ENCODE measurements at regions not wholly inside any gene's neighbourhood (a gene's known extent, or its start where the extent isn't known, plus 50 kb on each side); places are given as distances from the start of the nearest gene placed in this dataset.

- no peaks in the 10 kb centered on the region for H3K9me3 ChIP-seq (ENCODE audit: control insufficient read depth, insufficient read depth, low read length)
- ChIA-PET POLR2A (no interaction called here), CTCF (no interaction called here)
- DNase-seq (ENCODE audit: low read depth, low spot score): no peak
- H3K27ac ChIP-seq (ENCODE audit: low read depth, low read length): no peak overlapping the region
- no peak overlapping the region for H3K4me3 ChIP-seq (ENCODE audit: low read depth, low read length)
- H3K27me3 ChIP-seq (ENCODE audit: control insufficient read depth, insufficient read depth, low read length): no peaks in the 10 kb centered on the region
- no peak for TF ChIP-seq CTCF (IDR thresholded peaks at IDR 0.05; ENCODE audit: low read depth, low read length)
Measured at GRCh38 chr7:91653286-91653685, 227.2 kb downstream of the MTERF1 start.

- Histone ChIP-seq H3K27ac (ENCODE audit: low read depth, low read length) (no peak overlapping the region), H3K27me3 (ENCODE audit: control insufficient read depth, insufficient read depth, low read length) (no peaks in the 10 kb centered on the region), H3K4me3 (ENCODE audit: low read depth, low read length) (no peak overlapping the region), H3K9me3 (ENCODE audit: control insufficient read depth, insufficient read depth, low read length) (no peaks in the 10 kb centered on the region)
- CTCF ChIA-PET: interaction anchor here (1.0 kb wide), 1 partner anchor 22 kb away, joined by 3 read pairs; no protein-coding TSS in a partner anchor
- DNase-seq (ENCODE audit: low read depth, low spot score): no peak
- POLR2A ChIA-PET: no interaction called here
- no peak for TF ChIP-seq CTCF (IDR thresholded peaks at IDR 0.05; ENCODE audit: low read depth, low read length)
Measured at GRCh38 chr7:91655656-91656055, 224.8 kb downstream of the MTERF1 start.

- ChIA-PET POLR2A (no interaction called here), CTCF (no interaction called here)
- Histone ChIP-seq H3K9me3 (ENCODE audit: control insufficient read depth, insufficient read depth, low read length) (no peaks in the 10 kb centered on the region), H3K4me3 (ENCODE audit: low read depth, low read length) (no peak overlapping the region), H3K27ac (ENCODE audit: low read depth, low read length) (no peak overlapping the region), H3K27me3 (ENCODE audit: control insufficient read depth, insufficient read depth, low read length) (no peaks in the 10 kb centered on the region)
- no peak for TF ChIP-seq CTCF (IDR thresholded peaks at IDR 0.05; ENCODE audit: low read depth, low read length)
- DNase-seq (ENCODE audit: low read depth, low spot score): no peak
Measured at GRCh38 chr7:91656541-91657482, 223.7 kb downstream of the MTERF1 start.

- ChIA-PET POLR2A (no interaction called here), CTCF (interaction anchor here (0.7 kb wide), 1 partner anchor 429 kb away, joined by 3 read pairs; no protein-coding TSS in a partner anchor)
- DNase-seq (ENCODE audit: low read depth, low spot score): no peak
- Histone ChIP-seq H3K27ac (ENCODE audit: low read depth, low read length) (no peak overlapping the region), H3K27me3 (ENCODE audit: control insufficient read depth, insufficient read depth, low read length) (no peaks in the 10 kb centered on the region), H3K4me3 (ENCODE audit: low read depth, low read length) (no peak overlapping the region), H3K9me3 (ENCODE audit: control insufficient read depth, insufficient read depth, low read length) (no peaks in the 10 kb centered on the region)
- no peak for TF ChIP-seq CTCF (IDR thresholded peaks at IDR 0.05; ENCODE audit: low read depth, low read length)
Measured at GRCh38 chr7:91657483-91658071, 222.9 kb downstream of the MTERF1 start.

- DNase-seq (ENCODE audit: low read depth, low spot score): no peak
- H3K27ac ChIP-seq (ENCODE audit: low read depth, low read length): no peak overlapping the region
- CTCF ChIA-PET: no interaction called here
- no peaks in the 10 kb centered on the region for H3K9me3 ChIP-seq (ENCODE audit: control insufficient read depth, insufficient read depth, low read length)
- no peak for TF ChIP-seq CTCF (IDR thresholded peaks at IDR 0.05; ENCODE audit: low read depth, low read length)
- no peaks in the 10 kb centered on the region for H3K27me3 ChIP-seq (ENCODE audit: control insufficient read depth, insufficient read depth, low read length)
- H3K4me3 ChIP-seq (ENCODE audit: low read depth, low read length): no peak overlapping the region
- POLR2A ChIA-PET: no interaction called here
Measured at GRCh38 chr7:91659096-91659495, 221.4 kb downstream of the MTERF1 start.

Data from AG04450 (cell line).